Erythroblast (primary cell): ENCODE measurements at regions not wholly inside any gene's neighbourhood (a gene's known extent, or its start where the extent isn't known, plus 50 kb on each side); places are given as distances from the start of the nearest gene placed in this dataset.

Experiments
- GATA1 ChIP-seq: IDR thresholded peaks from 2 replicates; pipeline ENCODE4 v1.6.1; 2011; ENCODE audit warnings: low read depth, mild to moderate bottlenecking, control low read depth, low read length, moderate library complexity
- POLR2A ChIP-seq: IDR thresholded peaks from 2 replicates; pipeline ENCODE4 v1.6.1; 2011; ENCODE audit warnings: mild to moderate bottlenecking, low read length

GRCh38 chr13:48906200-48906599, 69.5 kb upstream of the FNDC3A start:
- TF ChIP-seq POLR2A, result no peak
- no peak for TF ChIP-seq GATA1
